VCaP (cell line): ENCODE measurements at regions not wholly inside any gene's neighbourhood (a gene's known extent, or its start where the extent isn't known, plus 50 kb on each side); places are given as distances from the start of the nearest gene placed in this dataset.

Experiments
- H3K27ac ChIP-seq: fragments of 450-650 bp; 2 replicates; pipeline ENCODE4 v1.5.1; 2017
- TF ChIP-seq, protein P1 (sequence below): fragments of 450-650 bp; conservative IDR thresholded peaks from 2 replicates; pipeline ENCODE4 v1.5.1; 2017; ENCODE audit warnings: mild to moderate bottlenecking, moderate library complexity

DNA sequence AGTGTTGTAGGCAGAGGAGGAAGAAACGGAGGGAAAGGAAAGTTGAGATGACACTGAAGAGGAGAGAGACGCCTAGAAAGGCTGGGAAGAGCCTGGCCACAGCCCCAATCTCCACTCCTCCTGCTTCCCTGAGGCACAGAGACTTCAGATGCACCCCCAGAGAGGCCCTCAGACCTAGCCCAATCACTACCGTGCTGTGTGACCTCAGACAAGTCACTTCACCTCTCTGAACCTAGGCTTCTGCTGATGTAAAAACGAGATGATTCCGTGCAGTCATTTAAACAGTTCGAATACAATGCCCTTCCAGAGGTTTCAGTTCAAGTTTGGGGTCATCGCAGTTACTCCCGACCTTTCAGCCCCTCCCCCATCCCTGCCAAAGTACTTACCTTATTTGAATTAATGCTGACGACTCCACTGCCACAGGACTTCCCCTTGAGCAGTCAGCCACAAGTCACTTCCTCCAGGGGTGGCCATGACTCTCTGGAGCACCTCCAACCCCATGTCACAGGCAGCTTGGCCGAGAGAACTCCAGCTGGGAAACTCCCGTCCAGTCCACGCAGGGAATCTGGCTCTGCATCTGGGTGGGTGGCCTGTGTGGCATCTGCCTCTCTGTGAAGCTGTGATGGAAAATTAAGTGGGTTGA is 105.2 kb upstream of the ID2 start:
- TF ChIP-seq, protein P1, sequence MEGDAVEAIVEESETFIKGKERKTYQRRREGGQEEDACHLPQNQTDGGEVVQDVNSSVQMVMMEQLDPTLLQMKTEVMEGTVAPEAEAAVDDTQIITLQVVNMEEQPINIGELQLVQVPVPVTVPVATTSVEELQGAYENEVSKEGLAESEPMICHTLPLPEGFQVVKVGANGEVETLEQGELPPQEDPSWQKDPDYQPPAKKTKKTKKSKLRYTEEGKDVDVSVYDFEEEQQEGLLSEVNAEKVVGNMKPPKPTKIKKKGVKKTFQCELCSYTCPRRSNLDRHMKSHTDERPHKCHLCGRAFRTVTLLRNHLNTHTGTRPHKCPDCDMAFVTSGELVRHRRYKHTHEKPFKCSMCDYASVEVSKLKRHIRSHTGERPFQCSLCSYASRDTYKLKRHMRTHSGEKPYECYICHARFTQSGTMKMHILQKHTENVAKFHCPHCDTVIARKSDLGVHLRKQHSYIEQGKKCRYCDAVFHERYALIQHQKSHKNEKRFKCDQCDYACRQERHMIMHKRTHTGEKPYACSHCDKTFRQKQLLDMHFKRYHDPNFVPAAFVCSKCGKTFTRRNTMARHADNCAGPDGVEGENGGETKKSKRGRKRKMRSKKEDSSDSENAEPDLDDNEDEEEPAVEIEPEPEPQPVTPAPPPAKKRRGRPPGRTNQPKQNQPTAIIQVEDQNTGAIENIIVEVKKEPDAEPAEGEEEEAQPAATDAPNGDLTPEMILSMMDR = no peak
- H3K27ac ChIP-seq = no peak overlapping the region

- TF ChIP-seq, protein P1 = no peak
- H3K27ac ChIP-seq = no peak overlapping the region
Measured at GRCh38 chr2:8577573-8577972, 104.3 kb upstream of the ID2 start.

DNA sequence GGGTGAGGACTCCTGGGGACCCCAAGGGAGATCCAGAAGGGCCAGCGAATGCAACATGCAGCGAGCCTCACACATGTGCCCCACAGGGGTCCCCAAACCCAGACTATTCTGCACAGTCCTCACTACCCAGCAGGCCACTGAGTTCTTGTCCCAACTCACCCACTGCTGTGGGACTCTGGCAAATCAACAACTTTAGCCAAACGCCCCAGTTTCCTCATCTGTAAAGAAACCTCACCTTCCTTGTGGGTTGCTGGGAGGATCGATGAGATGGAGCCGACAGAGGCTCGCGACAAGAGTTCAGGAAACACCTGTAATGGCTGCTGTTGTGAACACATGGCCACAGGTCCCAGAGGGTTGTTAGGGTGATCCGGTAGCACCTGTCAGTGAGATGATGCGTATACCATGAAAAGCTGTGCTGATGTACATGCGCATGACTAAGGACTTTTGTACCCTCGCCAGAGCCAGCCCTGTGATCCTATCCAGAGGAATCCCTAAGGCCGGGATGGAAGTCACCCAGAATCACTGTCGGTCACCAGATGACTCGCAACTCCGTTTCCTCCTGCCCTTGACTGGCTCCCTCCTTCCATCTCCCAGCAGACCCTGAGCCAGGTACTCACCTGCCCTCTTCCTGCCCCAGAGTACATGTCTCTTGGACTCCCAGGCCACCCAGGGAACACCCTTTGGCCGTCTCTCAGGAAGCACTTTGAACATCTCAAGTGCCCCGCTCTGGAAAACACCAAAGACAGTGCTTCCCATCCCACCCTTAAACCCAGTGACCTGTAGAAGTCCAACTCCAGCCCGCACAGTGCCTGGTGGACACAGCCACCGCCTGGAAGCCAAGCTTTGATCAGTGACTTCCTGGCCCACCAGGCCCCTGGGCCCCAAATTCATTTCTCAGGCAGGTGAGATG is 103.3 kb upstream of the ID2 start:
- TF ChIP-seq, protein P1 = no peak
- H3K27ac ChIP-seq = no peak overlapping the region

GRCh38 chr2:8579485-8580085 is 102.3 kb upstream of the ID2 start:
- H3K27ac ChIP-seq = no peak overlapping the region
- TF ChIP-seq, protein P1 = no peak

DNA sequence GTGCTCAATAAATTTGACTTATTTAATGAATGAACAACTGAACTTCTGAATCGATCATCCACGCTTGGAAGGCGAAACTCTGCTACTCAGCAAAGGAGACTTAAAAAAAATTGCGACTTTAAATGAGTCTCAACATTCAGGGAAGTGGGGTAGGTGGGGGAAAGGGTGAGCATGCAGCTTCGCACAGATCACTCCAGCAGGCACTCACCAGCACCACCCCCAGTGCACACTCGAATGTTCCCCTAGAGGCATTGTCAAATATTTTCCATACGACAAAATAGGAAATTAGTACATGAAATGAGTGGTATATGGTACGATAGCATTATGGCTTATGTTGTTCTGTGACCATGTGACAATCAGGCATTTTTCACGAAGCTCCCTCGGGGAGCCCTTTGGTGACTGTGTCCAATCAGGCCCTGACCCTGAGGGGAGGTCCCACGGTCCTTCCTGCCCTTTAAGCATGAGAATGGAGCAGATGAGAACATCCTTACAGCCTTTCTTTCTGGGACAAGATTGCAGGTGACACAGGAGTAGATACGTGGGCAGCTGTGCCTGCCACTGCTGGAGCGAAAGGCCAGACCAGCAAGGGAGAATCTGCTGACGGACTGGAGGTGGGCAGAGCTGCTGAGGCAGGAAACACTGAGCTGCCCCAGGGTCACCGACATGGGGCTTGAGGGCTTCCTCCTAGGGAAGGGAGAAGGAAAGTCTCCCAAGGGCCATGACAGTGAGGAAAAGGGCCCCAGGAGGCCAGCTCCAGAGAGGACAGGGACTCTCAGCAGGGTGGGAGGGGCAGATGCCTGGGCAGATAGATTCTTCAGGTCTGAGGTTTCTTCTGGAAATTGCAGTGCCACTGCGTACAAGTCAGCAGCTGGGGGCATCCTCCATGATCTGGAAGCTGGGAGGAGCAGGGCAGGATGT is 101.3 kb upstream of the ID2 start:
- peak overlapping the region; percentile 9; the same call in 1 of the 2 replicates for H3K27ac ChIP-seq

GRCh38 chr2:8581234-8581561 is 100.7 kb upstream of the ID2 start:
- peak overlapping the region; percentile 9; the same call in 1 of the 2 replicates for H3K27ac ChIP-seq
- TF ChIP-seq, protein P1 = no peak

More for the DNA sequence above, 101.3 kb upstream of the ID2 start:
- TF ChIP-seq, protein P1 = no peak
